ENCODE measurements at regions not wholly inside any gene's neighbourhood (a gene's known extent, or its start where the extent isn't known, plus 50 kb on each side); places are given as distances from the start of the nearest gene placed in this dataset.

GRCh38 chr7:114033475-114033874 lies 114.7 kb upstream of the PPP1R3A start:
- H3K18ac ChIP-seq (ENCODE audit: low read length) = no peak overlapping the region
- H3K4ac ChIP-seq (ENCODE audit: low read depth, low read length) = no peak overlapping the region
- no peak overlapping the region for H2BK120ac ChIP-seq (ENCODE audit: insufficient read depth, low read length, poor library complexity)
- H2AFZ ChIP-seq (ENCODE audit: insufficient read depth, low read length, poor library complexity) = no peak overlapping the region
- H3K4me3 ChIP-seq (ENCODE audit: low read depth, low read length) = no peak overlapping the region
- H3K79me2 ChIP-seq (ENCODE audit: control insufficient read depth, insufficient read depth, low read length, poor library complexity) = no peaks in the 10 kb centered on the region
- H4K91ac ChIP-seq (ENCODE audit: low read depth, low read length) = no peak overlapping the region
- H4K12ac ChIP-seq (ENCODE audit: low read depth, low read length) = no peak overlapping the region
- no peak overlapping the region for H3K9ac ChIP-seq (ENCODE audit: low read length)
- H3K36me3 ChIP-seq (ENCODE audit: control insufficient read depth in 1 of 2, insufficient read depth in 2 of 2, low read length in 2 of 2) = no peaks in the 10 kb centered on the region
- no peak overlapping the region for H3K23ac ChIP-seq (ENCODE audit: low read length)
- DNase-seq = no peak
- H3K9me3 ChIP-seq (ENCODE audit: insufficient read depth, low read depth, low read length) = peaks cover 2% of the 10 kb centered on the region
- H3K4me2 ChIP-seq (ENCODE audit: low read length) = no peak overlapping the region
- H4K8ac ChIP-seq (ENCODE audit: low read depth, low read length) = no peak overlapping the region
- no peaks in the 10 kb centered on the region for H3K79me1 ChIP-seq (ENCODE audit: low read length)
- no peak overlapping the region for H2AK5ac ChIP-seq (ENCODE audit: low read length)
- H3K27ac ChIP-seq (ENCODE audit: low read depth, low read length) = no peak overlapping the region
- no peaks in the 10 kb centered on the region for H3K27me3 ChIP-seq (ENCODE audit: insufficient read depth, low read length)
- no peak overlapping the region for H2BK12ac ChIP-seq (ENCODE audit: low read length)
- no CpG with 5 or more reads among the region's 2 CpGs for WGBS (ENCODE audit: extremely low coverage, insufficient coverage, insufficient read length)
- H3K14ac ChIP-seq (ENCODE audit: low read length) = no peak overlapping the region
- no peak overlapping the region for H2BK5ac ChIP-seq (ENCODE audit: low read depth, low read length, poor library complexity)
- no peaks in the 10 kb centered on the region for H3K4me1 ChIP-seq (ENCODE audit: control insufficient read depth in 1 of 2, insufficient read depth in 2 of 2, low read length in 2 of 2)

- no peak overlapping the region for H3K4me3 ChIP-seq (ENCODE audit: low read depth, low read length)
- no peak overlapping the region for H2BK5ac ChIP-seq (ENCODE audit: low read depth, low read length, poor library complexity)
Measured at GRCh38 chr7:114026486-114027089, 107.8 kb upstream of the PPP1R3A start.

GRCh38 chr7:114021135-114021534 lies 102.3 kb upstream of the PPP1R3A start:
- no peaks in the 10 kb centered on the region for H3K4me1 ChIP-seq (ENCODE audit: control insufficient read depth in 1 of 2, insufficient read depth in 2 of 2, low read length in 2 of 2)
- no peaks in the 10 kb centered on the region for H3K79me2 ChIP-seq (ENCODE audit: control insufficient read depth, insufficient read depth, low read length, poor library complexity)
- H4K8ac ChIP-seq (ENCODE audit: low read depth, low read length) = no peak overlapping the region
- H4K12ac ChIP-seq (ENCODE audit: low read depth, low read length) = no peak overlapping the region
- no peaks in the 10 kb centered on the region for H3K79me1 ChIP-seq (ENCODE audit: low read length)
- H2AK5ac ChIP-seq (ENCODE audit: low read length) = no peak overlapping the region
- no peak overlapping the region for H2BK5ac ChIP-seq (ENCODE audit: low read depth, low read length, poor library complexity)
- H3K4ac ChIP-seq (ENCODE audit: low read depth, low read length) = no peak overlapping the region
- no peak overlapping the region for H3K23ac ChIP-seq (ENCODE audit: low read length)
- WGBS (ENCODE audit: extremely low coverage, insufficient coverage, insufficient read length) = no CpG with 5 or more reads among the region's 3 CpGs
- H3K4me2 ChIP-seq (ENCODE audit: low read length) = no peak overlapping the region
- H3K14ac ChIP-seq (ENCODE audit: low read length) = no peak overlapping the region
- H2BK120ac ChIP-seq (ENCODE audit: insufficient read depth, low read length, poor library complexity) = no peak overlapping the region
- H3K9ac ChIP-seq (ENCODE audit: low read length) = no peak overlapping the region
- no peak for DNase-seq
- no peak overlapping the region for H3K4me3 ChIP-seq (ENCODE audit: low read depth, low read length)
- no peak overlapping the region for H3K18ac ChIP-seq (ENCODE audit: low read length)
- H3K36me3 ChIP-seq (ENCODE audit: control insufficient read depth in 1 of 2, insufficient read depth in 2 of 2, low read length in 2 of 2) = no peaks in the 10 kb centered on the region
- H3K9me3 ChIP-seq (ENCODE audit: insufficient read depth, low read depth, low read length) = no peaks in the 10 kb centered on the region
- no peak overlapping the region for H2BK12ac ChIP-seq (ENCODE audit: low read length)
- H4K91ac ChIP-seq (ENCODE audit: low read depth, low read length) = no peak overlapping the region
- H3K27me3 ChIP-seq (ENCODE audit: insufficient read depth, low read length) = no peaks in the 10 kb centered on the region
- H2AFZ ChIP-seq (ENCODE audit: insufficient read depth, low read length, poor library complexity) = no peak overlapping the region
- H3K27ac ChIP-seq (ENCODE audit: low read depth, low read length) = no peak overlapping the region

More at GRCh38 chr7:114026486-114027089, 107.8 kb upstream of the PPP1R3A start:
- Histone ChIP-seq H4K8ac (ENCODE audit: low read depth, low read length) (no peak overlapping the region), H3K79me2 (ENCODE audit: control insufficient read depth, insufficient read depth, low read length, poor library complexity) (no peaks in the 10 kb centered on the region), H3K36me3 (ENCODE audit: control insufficient read depth in 1 of 2, insufficient read depth in 2 of 2, low read length in 2 of 2) (no peaks in the 10 kb centered on the region), H3K4ac (ENCODE audit: low read depth, low read length) (no peak overlapping the region), H3K9ac (ENCODE audit: low read length) (no peak overlapping the region), H3K14ac (ENCODE audit: low read length) (no peak overlapping the region), H4K12ac (ENCODE audit: low read depth, low read length) (no peak overlapping the region), H4K91ac (ENCODE audit: low read depth, low read length) (no peak overlapping the region), H2BK120ac (ENCODE audit: insufficient read depth, low read length, poor library complexity) (no peak overlapping the region), H2BK12ac (ENCODE audit: low read length) (no peak overlapping the region), H3K4me2 (ENCODE audit: low read length) (no peak overlapping the region), H3K23ac (ENCODE audit: low read length) (no peak overlapping the region), H3K27me3 (ENCODE audit: insufficient read depth, low read length) (no peaks in the 10 kb centered on the region), H3K18ac (ENCODE audit: low read length) (no peak overlapping the region), H3K79me1 (ENCODE audit: low read length) (no peaks in the 10 kb centered on the region), H2AFZ (ENCODE audit: insufficient read depth, low read length, poor library complexity) (no peak overlapping the region), H2AK5ac (ENCODE audit: low read length) (no peak overlapping the region), H3K27ac (ENCODE audit: low read depth, low read length) (no peak overlapping the region), H3K4me1 (ENCODE audit: control insufficient read depth in 1 of 2, insufficient read depth in 2 of 2, low read length in 2 of 2) (no peaks in the 10 kb centered on the region), H3K9me3 (ENCODE audit: insufficient read depth, low read depth, low read length) (no peaks in the 10 kb centered on the region)
- WGBS (ENCODE audit: extremely low coverage, insufficient coverage, insufficient read length) = no CpG with 5 or more reads among the region's 1 CpG
- peak; percentile 23 to 94 for DNase-seq

GRCh38 chr7:114008696-114009095 lies 89.9 kb upstream of the PPP1R3A start:
- Histone ChIP-seq H2BK12ac (ENCODE audit: low read length) (no peak overlapping the region), H3K14ac (ENCODE audit: low read length) (no peak overlapping the region), H3K4me3 (ENCODE audit: low read depth, low read length) (no peak overlapping the region), H2AFZ (ENCODE audit: insufficient read depth, low read length, poor library complexity) (no peak overlapping the region), H3K27me3 (ENCODE audit: insufficient read depth, low read length) (no peaks in the 10 kb centered on the region), H3K4ac (ENCODE audit: low read depth, low read length) (no peak overlapping the region), H3K4me1 (ENCODE audit: control insufficient read depth in 1 of 2, insufficient read depth in 2 of 2, low read length in 2 of 2) (no peaks in the 10 kb centered on the region), H3K27ac (ENCODE audit: low read depth, low read length) (no peak overlapping the region), H3K9me3 (ENCODE audit: insufficient read depth, low read depth, low read length) (no peaks in the 10 kb centered on the region), H3K36me3 (ENCODE audit: control insufficient read depth in 1 of 2, insufficient read depth in 2 of 2, low read length in 2 of 2) (no peaks in the 10 kb centered on the region), H3K23ac (ENCODE audit: low read length) (no peak overlapping the region), H2BK5ac (ENCODE audit: low read depth, low read length, poor library complexity) (no peak overlapping the region), H2AK5ac (ENCODE audit: low read length) (no peak overlapping the region), H3K9ac (ENCODE audit: low read length) (no peak overlapping the region), H3K18ac (ENCODE audit: low read length) (no peak overlapping the region), H4K91ac (ENCODE audit: low read depth, low read length) (no peak overlapping the region), H3K4me2 (ENCODE audit: low read length) (no peak overlapping the region), H4K12ac (ENCODE audit: low read depth, low read length) (no peak overlapping the region), H3K79me2 (ENCODE audit: control insufficient read depth, insufficient read depth, low read length, poor library complexity) (no peaks in the 10 kb centered on the region), H4K8ac (ENCODE audit: low read depth, low read length) (no peak overlapping the region), H3K79me1 (ENCODE audit: low read length) (no peaks in the 10 kb centered on the region), H2BK120ac (ENCODE audit: insufficient read depth, low read length, poor library complexity) (no peak overlapping the region)
- no CpG with 5 or more reads among the region's 5 CpGs for WGBS (ENCODE audit: extremely low coverage, insufficient coverage, insufficient read length)
- no peak for DNase-seq
